ENCODE measurements at regions not wholly inside any gene's neighbourhood (a gene's known extent, or its start where the extent isn't known, plus 50 kb on each side); places are given as distances from the start of the nearest gene placed in this dataset.
A peak's percentile ranks its signal among the peaks of the same experiment; 100 is the strongest.
"Not testable (repeated sequence)": the region's sequence is repeated elsewhere in the genome, so short reads cannot be mapped to it uniquely, and the experiment has no call there.

DNA sequence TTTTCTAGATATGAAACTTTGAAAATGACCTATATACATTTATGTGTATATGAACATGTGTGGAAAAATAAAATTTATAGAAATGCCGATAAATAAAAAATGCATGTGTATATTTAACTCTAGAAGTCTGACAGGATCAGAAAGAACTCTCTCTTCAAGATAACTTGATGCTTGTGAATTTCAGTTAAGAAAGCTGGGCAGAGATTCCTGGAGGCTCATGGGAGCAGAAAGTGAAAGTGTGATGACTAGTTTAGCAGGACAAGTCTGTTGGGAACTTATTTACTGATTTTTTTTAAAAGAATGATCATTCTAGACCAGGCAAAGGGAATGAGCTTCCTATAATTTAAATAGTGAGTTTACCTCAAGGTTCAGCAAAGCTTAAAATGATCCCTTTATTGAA is 81.5 kb upstream of the KCNAB1 start:
- Histone ChIP-seq H3K4me3 (no peak overlapping the region), H3K9me3 (no peaks in the 10 kb centered on the region), H3K27ac (no peak overlapping the region), H3K36me3 (no peaks in the 10 kb centered on the region), H3K4me1 (no peaks in the 10 kb centered on the region), H3K27me3 (no peaks in the 10 kb centered on the region)
- DNase-seq, result no peak
- intact Hi-C loops (cut with DNase I; ENCODE audit: low total_unique reads), result no loop called here
- TF ChIP-seq POLR2A (IDR thresholded peaks at IDR 0.05), result no peak
- TF ChIP-seq, protein P1, sequence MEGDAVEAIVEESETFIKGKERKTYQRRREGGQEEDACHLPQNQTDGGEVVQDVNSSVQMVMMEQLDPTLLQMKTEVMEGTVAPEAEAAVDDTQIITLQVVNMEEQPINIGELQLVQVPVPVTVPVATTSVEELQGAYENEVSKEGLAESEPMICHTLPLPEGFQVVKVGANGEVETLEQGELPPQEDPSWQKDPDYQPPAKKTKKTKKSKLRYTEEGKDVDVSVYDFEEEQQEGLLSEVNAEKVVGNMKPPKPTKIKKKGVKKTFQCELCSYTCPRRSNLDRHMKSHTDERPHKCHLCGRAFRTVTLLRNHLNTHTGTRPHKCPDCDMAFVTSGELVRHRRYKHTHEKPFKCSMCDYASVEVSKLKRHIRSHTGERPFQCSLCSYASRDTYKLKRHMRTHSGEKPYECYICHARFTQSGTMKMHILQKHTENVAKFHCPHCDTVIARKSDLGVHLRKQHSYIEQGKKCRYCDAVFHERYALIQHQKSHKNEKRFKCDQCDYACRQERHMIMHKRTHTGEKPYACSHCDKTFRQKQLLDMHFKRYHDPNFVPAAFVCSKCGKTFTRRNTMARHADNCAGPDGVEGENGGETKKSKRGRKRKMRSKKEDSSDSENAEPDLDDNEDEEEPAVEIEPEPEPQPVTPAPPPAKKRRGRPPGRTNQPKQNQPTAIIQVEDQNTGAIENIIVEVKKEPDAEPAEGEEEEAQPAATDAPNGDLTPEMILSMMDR (IDR thresholded peaks at IDR 0.05), result no peak

DNA sequence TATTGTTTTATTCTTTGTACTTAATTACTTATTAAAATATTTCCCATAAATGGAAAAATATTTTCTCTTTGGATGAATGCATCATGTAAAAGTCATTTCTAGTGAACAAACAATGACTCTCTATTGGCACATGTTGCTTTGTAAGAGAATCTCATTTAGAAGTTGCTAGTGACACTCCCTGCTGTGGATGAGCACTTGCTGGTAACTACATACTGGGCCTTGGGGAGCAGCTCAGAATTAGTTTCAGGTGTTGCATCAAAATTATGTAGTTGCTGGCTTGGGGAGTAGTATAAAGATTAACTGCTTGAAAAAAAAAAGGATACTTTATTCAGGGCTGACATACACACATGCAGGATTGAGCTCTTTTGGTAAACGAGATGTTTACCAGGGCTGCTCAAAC is 80.3 kb upstream of the KCNAB1 start:
- no peaks in the 10 kb centered on the region for H3K36me3 ChIP-seq
- no peak overlapping the region for H3K4me3 ChIP-seq
- no peak for TF ChIP-seq POLR2A (IDR thresholded peaks at IDR 0.05)
- TF ChIP-seq, protein P1 (IDR thresholded peaks at IDR 0.05), result no peak
- H3K9me3 ChIP-seq, result no peaks in the 10 kb centered on the region
- no peaks in the 10 kb centered on the region for H3K4me1 ChIP-seq
- intact Hi-C loops (cut with DNase I; ENCODE audit: low total_unique reads), result no loop called here
- no peak overlapping the region for H3K27ac ChIP-seq
- no peak for DNase-seq
- H3K27me3 ChIP-seq, result no peaks in the 10 kb centered on the region

DNA sequence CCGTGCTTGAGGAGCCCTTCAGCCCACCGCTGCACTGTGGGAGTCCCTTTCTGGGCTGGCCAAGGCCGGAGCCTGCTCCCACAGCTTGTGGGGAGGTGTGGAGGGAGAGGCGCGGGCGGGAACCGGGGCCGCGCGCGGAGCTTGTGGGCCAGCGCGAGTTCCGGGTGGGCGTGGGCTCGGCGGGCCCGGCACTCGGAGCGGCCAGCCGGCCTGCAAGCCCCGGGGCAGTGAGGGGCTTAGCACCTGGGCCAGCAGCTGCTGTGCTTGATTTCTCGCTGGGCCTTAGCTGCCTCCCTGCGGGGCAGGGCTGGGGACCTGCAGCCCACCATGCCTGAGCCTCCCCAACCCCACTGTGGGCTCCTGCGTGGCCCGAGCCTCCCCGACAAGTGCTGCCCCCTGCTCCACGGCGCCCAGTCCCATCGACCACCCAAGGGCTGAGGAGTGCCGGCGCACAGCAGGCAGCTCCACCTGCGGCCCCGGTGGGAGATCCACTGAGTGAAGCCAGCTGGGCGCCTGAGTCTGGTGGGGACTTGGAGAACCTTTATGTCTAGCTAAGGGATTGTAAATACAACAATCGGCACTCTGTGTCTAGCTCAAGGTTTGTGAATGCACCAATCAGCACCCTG is 79.0 kb upstream of the KCNAB1 start:
- H3K4me3 ChIP-seq; H3K27ac ChIP-seq; H3K27me3 ChIP-seq; H3K4me1 ChIP-seq; DNase-seq; intact Hi-C loops (cut with DNase I; ENCODE audit: low total_unique reads); H3K36me3 ChIP-seq; H3K9me3 ChIP-seq: not testable (repeated sequence)

DNA sequence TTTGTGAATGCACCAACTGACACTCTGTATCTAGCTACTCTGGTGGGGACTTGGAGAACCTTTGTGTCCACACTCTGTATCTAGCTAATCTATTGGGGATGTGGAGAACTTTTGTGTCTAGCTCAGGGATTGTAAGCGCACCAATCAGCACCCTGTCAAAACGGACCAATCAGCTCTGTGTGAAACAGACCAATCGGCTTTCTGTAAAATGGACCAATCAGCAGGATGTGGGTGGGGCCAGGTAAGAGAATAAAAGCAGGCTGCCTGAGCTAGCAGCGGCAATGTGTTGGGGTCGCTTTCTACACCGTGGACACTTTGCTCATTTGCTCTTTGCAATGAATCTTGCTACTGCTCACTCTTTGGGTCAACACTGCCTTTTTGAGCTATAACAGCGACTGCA is 78.5 kb upstream of the KCNAB1 start:
- H3K36me3 ChIP-seq; H3K4me3 ChIP-seq; H3K4me1 ChIP-seq; H3K9me3 ChIP-seq; H3K27ac ChIP-seq; intact Hi-C loops (cut with DNase I; ENCODE audit: low total_unique reads); H3K27me3 ChIP-seq; DNase-seq: not testable (repeated sequence)

DNA sequence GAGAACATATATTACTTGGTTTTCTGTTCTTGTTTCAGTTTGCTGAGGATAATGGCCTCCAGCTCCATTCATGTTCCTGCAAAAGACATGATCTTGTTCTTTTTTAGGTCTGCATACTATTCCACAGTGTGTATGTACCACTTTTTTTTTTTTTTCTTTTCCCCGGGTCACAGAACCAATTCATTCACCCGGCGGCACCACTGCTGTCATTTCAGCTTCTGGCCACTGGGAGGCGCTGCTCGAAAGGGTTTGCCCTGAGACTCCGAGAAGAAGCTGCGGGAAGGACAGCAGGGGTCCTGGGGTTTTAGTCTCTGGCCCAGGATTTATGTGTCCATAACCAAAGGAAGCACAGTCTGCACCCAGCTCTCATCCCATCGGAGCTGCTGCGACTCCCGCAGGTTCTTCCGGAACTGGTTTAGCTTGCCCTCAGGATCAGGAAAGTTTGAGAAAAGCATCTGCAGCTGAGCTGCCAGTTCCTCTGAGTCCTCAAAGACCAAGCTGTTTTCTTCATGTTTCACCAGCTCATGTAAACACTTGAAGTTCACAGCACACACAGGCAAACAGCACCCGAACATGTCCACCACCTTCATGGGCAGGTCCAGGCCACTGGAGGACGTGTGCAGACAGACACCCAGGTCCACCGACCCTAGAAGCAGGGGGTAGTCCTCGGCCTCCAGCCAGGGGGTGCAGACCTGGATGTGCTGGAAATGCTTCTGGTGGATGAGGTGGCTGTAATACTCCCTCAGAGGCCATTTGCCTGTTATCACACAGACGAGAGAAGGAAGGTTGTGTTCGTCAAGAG is 76.3 kb upstream of the KCNAB1 start:
- intact Hi-C loops (cut with DNase I; ENCODE audit: low total_unique reads); H3K27me3 ChIP-seq; H3K4me1 ChIP-seq; H3K4me3 ChIP-seq; H3K36me3 ChIP-seq; H3K27ac ChIP-seq; H3K9me3 ChIP-seq: not testable (repeated sequence)
- peak; percentile 53 to 65 for DNase-seq
- TF ChIP-seq, protein P1 (IDR thresholded peaks at IDR 0.05), result peak; percentile 57 to 72 (median 65)

DNA sequence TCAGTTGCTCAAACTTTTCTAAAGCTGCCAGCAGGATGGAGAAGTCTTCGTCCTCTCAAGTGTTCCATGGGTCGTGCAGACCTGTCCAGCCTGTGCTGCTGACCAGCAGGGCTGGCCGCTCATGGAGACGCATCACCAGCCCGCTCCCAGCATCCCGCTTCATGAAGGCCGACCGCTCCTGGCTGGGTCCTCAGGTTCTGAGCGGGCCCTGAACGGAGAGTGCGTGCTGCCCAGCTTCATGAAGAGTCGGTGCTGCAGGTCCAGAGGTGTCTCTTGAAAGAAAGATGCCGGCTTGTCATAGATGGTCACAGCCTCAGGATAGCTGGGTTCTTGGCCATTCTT is 75.8 kb upstream of the KCNAB1 start:
- DNase-seq, result no peak
- intact Hi-C loops (cut with DNase I; ENCODE audit: low total_unique reads), result no loop called here
- no peaks in the 10 kb centered on the region for H3K36me3 ChIP-seq
- no peaks in the 10 kb centered on the region for H3K9me3 ChIP-seq
- no peak overlapping the region for H3K27ac ChIP-seq
- TF ChIP-seq, protein P1 (IDR thresholded peaks at IDR 0.05), result no peak
- no peak for TF ChIP-seq POLR2A (IDR thresholded peaks at IDR 0.05)
- H3K27me3 ChIP-seq, result no peaks in the 10 kb centered on the region
- no peaks in the 10 kb centered on the region for H3K4me1 ChIP-seq
- H3K4me3 ChIP-seq, result no peak overlapping the region

DNA sequence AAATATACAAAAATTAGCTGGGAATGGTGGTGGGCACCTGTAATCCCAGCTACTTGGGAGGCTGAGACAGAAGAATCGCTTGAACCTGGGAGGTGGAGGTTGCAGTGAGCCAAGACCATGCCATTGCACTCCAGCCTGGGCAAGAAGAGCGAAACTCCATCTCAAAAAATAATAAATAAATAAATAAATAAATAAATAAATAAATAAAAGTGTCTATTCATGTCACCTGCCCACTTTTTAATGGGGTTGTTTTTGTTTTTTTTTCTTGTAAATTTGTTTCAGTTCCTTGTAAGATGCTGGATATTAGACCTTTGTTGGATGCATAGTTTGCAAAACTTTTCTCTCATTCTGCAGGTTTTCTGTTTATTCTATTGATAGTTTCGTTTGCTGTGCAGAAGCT is 71.9 kb upstream of the KCNAB1 start:
- H3K4me3 ChIP-seq; H3K27me3 ChIP-seq; H3K36me3 ChIP-seq; DNase-seq; intact Hi-C loops (cut with DNase I; ENCODE audit: low total_unique reads); H3K27ac ChIP-seq; H3K4me1 ChIP-seq; H3K9me3 ChIP-seq: not testable (repeated sequence)
